ENCODE measurements at regions not wholly inside any gene's neighbourhood (a gene's known extent, or its start where the extent isn't known, plus 50 kb on each side); places are given as distances from the start of the nearest gene placed in this dataset.

DNA sequence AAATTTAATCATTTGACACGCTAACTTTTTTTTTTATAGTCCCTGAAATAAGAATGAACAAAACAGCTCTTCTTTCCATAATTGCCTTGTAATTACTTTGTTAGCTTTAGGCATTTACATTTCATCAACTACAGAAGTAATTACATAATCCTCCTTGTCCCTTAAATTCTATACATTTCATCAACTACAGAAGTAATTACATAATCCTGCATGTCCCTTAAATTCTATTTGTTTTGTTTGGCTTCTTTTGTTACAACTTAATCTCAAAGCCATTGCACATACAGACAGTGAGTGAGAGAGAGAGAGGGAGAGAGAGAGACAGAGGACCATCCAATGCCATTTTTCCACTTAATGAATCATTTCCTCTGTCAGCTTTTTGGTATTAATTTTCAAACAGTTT, 873.2 kb downstream of the METTL15 start:
- TF ChIP-seq CTCF (IDR thresholded peaks at IDR 0.05; ENCODE audit: insufficient read depth, low read length, poor library complexity, severe bottlenecking) (no peak), EZH2phosphoT487 (conservative IDR thresholded peaks at IDR 0.05; ENCODE audit: low read length) (no peak)

Measured in SU-DHL-6 (cell line).